ENCODE measurements at regions not wholly inside any gene's neighbourhood (a gene's known extent, or its start where the extent isn't known, plus 50 kb on each side); places are given as distances from the start of the nearest gene placed in this dataset.

GRCh38 chr9:108677776-108678175 is 178.0 kb downstream of the ACTL7B start:
- no peak for DNase-seq (ENCODE audit: low spot score)

GRCh38 chr9:108676355-108676754 is 179.4 kb downstream of the ACTL7B start:
- no peak for DNase-seq (ENCODE audit: low spot score)

GRCh38 chr9:108675708-108676107 is 180.1 kb downstream of the ACTL7B start:
- no peak for DNase-seq (ENCODE audit: low spot score)

- no peak for DNase-seq (ENCODE audit: low spot score)
Observed at GRCh38 chr9:108674766-108675530, 180.8 kb downstream of the ACTL7B start.

GRCh38 chr9:108673386-108673785 is 182.4 kb downstream of the ACTL7B start:
- DNase-seq (ENCODE audit: low spot score): no peak

GRCh38 chr9:108672475-108673190 is 183.2 kb downstream of the ACTL7B start:
- no peak for DNase-seq (ENCODE audit: low spot score)

- DNase-seq (ENCODE audit: low spot score): no peak
Observed at GRCh38 chr9:108671794-108672193, 184.0 kb downstream of the ACTL7B start.

- DNase-seq (ENCODE audit: low spot score): no peak
Observed at GRCh38 chr9:108671176-108671575, 184.6 kb downstream of the ACTL7B start.

GRCh38 chr9:108668938-108669335 is 186.8 kb downstream of the ACTL7B start:
- no peak for DNase-seq (ENCODE audit: low spot score)

GRCh38 chr9:108668191-108668937 is 187.4 kb downstream of the ACTL7B start:
- no peak for DNase-seq (ENCODE audit: low spot score)

GRCh38 chr9:108666240-108666784 is 189.5 kb downstream of the ACTL7B start:
- no peak for DNase-seq (ENCODE audit: low spot score)

GRCh38 chr9:108665521-108666239 is 190.1 kb downstream of the ACTL7B start:
- no peak for DNase-seq (ENCODE audit: low spot score)

- DNase-seq (ENCODE audit: low spot score): no peak
Observed at GRCh38 chr9:108664309-108665255, 191.2 kb downstream of the ACTL7B start.

GRCh38 chr9:108663422-108663821 is 192.4 kb downstream of the ACTL7B start:
- DNase-seq (ENCODE audit: low spot score): no peak

GRCh38 chr9:108662956-108663355 is 192.8 kb downstream of the ACTL7B start:
- DNase-seq (ENCODE audit: low spot score): no peak

GRCh38 chr9:108662091-108662875 is 193.5 kb downstream of the ACTL7B start:
- DNase-seq (ENCODE audit: low spot score): no peak

GRCh38 chr9:108656566-108656965 is 199.2 kb downstream of the ACTL7B start:
- DNase-seq (ENCODE audit: low spot score): no peak

- DNase-seq (ENCODE audit: low spot score): no peak
Observed at GRCh38 chr9:108655818-108656217, 200.0 kb downstream of the ACTL7B start.

GRCh38 chr9:108654566-108654965 is 201.2 kb downstream of the ACTL7B start:
- no peak for DNase-seq (ENCODE audit: low spot score)

- no peak for DNase-seq (ENCODE audit: low spot score)
Observed at GRCh38 chr9:108652851-108653250, 202.9 kb downstream of the ACTL7B start.

All from mucosa of gallbladder (tissue), 1 donor.